Endothelial cell of umbilical vein (primary cell): ENCODE measurements at regions not wholly inside any gene's neighbourhood (a gene's known extent, or its start where the extent isn't known, plus 50 kb on each side); places are given as distances from the start of the nearest gene placed in this dataset.

Source experiments
- BruUV-seq: library from RNA; stranded (reverse); fragments of 400-500 nt; replicated peaks from 2 replicates; lab custom pipeline; 2021; lab: Mats Ljungman, UMichigan
- CTCF ChIA-PET: fragments of 300-600, 350-600 bp; sonication (Branson Sonifier 250); formaldehyde crosslinking; loops from one replicate; lab custom pipeline; 2021; ENCODE audit warnings: antibody characterized with exemption, inconsistent platforms; lab: Charles Lee
- POLR2A ChIA-PET: fragments of 300-600, 350-600 bp; sonication (Branson Sonifier 250); formaldehyde crosslinking; loops from one replicate; lab custom pipeline; 2021; ENCODE audit warnings: antibody characterized with exemption, inconsistent platforms; lab: Charles Lee
- DNase-seq: peaks from one replicate; pipeline ENCODE4 v3.0.0-alpha.2; 2011; ENCODE audit warnings: low read depth, low spot score
- FAIRE-seq: peaks from 2 replicates; lab custom pipeline; 2011; peaks lifted over from hg19 to GRCh38; lab: Jason Lieb, UNC
- H2AFZ ChIP-seq: 2 replicates; pipeline ENCODE4 v1.6.0; 2012; ENCODE audit warnings: low read depth, low read length, control low read depth, inconsistent platforms
- H3K27ac ChIP-seq: 2 replicates; pipeline ENCODE4 v1.5.1; 2011; ENCODE audit warnings: low read depth, mild to moderate bottlenecking, control low read depth, low read length, moderate library complexity; ENCODE audit not compliant: insufficient read depth
- H3K27me3 ChIP-seq, 2 experiments: 2 replicates each; pipeline versions ENCODE4 v1.6.0 to v1.6.1; 2011; ENCODE audit warnings: low read length in 2 of 2, mixed read lengths in 1 of 2; ENCODE audit not compliant: control insufficient read depth in 2 of 2, insufficient read depth in 2 of 2
- H3K36me3 ChIP-seq, 2 experiments: 2 replicates in 1 of 2; 3 replicates in 1 of 2; pipeline ENCODE4 v1.5.1; 2011; ENCODE audit warnings: low read length in 2 of 2, mild to moderate bottlenecking in 1 of 2, moderate library complexity in 1 of 2; ENCODE audit not compliant: control insufficient read depth in 2 of 2, insufficient read depth in 2 of 2; ENCODE audit errors: extremely low read depth in 1 of 2
- H3K4me1 ChIP-seq: 3 replicates; pipeline ENCODE4 v1.5.1; 2011; ENCODE audit warnings: mild to moderate bottlenecking, low read length; ENCODE audit not compliant: control insufficient read depth, insufficient read depth; ENCODE audit errors: extremely low read depth
- H3K4me2 ChIP-seq: 2 replicates; pipeline ENCODE4 v1.6.1; 2011; ENCODE audit warnings: low read length, control low read depth, mixed read lengths; ENCODE audit not compliant: insufficient read depth
- H3K4me3 ChIP-seq, 3 experiments: fragments of 200-600 bp in 1 of 3; sonication (generic), shearing (Covaris generic) in 1 of 3; replicated peaks in 1 of 3; 2 replicates each; pipeline ENCODE4 v1.5.1; 2011 to 2016; ENCODE audit warnings: control low read depth in 3 of 3, low read length in 3 of 3, mild to moderate bottlenecking in 2 of 3, inconsistent platforms in 1 of 3, low read depth in 1 of 3, moderate library complexity in 1 of 3; ENCODE audit not compliant: insufficient read depth in 1 of 3
- H3K79me2 ChIP-seq: 2 replicates; pipeline ENCODE4 v1.6.0; 2012; ENCODE audit warnings: low read length, inconsistent platforms; ENCODE audit not compliant: control insufficient read depth, insufficient read depth
- H3K9ac ChIP-seq: replicated peaks from 2 replicates; pipeline ENCODE3; 2011; ENCODE audit warnings: low read length, control low read depth; ENCODE audit not compliant: insufficient read depth; ENCODE audit errors: extremely low read depth
- H3K9me1 ChIP-seq: replicated peaks from 3 replicates; pipeline ENCODE4 v1.6.0; 2011; ENCODE audit warnings: mild to moderate bottlenecking, low read length; ENCODE audit not compliant: control insufficient read depth, insufficient read depth; ENCODE audit errors: extremely low read depth
- H3K9me3 ChIP-seq: replicated peaks from 2 replicates; pipeline ENCODE4 v1.5.1; 2012; ENCODE audit warnings: low read length, inconsistent platforms; ENCODE audit not compliant: control insufficient read depth, insufficient read depth
- H4K20me1 ChIP-seq: replicated peaks from 2 replicates; pipeline ENCODE3; 2011; ENCODE audit warnings: mild to moderate bottlenecking, low read length; ENCODE audit not compliant: control insufficient read depth, insufficient read depth; ENCODE audit errors: extremely low read depth
- CTCF ChIP-seq, 2 donors: IDR thresholded peaks; 1 replicate in 1 of 2; 2 replicates in 1 of 2; pipeline ENCODE4 v1.5.1; 2011; ENCODE audit warnings: low read length in 2 of 2, mild to moderate bottlenecking in 2 of 2, moderate library complexity in 2 of 2, control low read depth in 1 of 2, inconsistent platforms in 1 of 2, low read depth in 1 of 2; ENCODE audit not compliant: insufficient read depth in 1 of 2; ENCODE audit errors: extremely low read depth in 1 of 2
- EZH2 ChIP-seq: IDR thresholded peaks from 2 replicates; pipeline ENCODE4 v1.6.1; 2012; ENCODE audit warnings: borderline replicate concordance, low read depth, mild to moderate bottlenecking, moderate library complexity, low read length, inconsistent platforms; ENCODE audit not compliant: severe bottlenecking
- FOS ChIP-seq: IDR thresholded peaks from 2 replicates; pipeline ENCODE4 v1.6.1; 2011; ENCODE audit warnings: mild to moderate bottlenecking, low read length, moderate library complexity, borderline replicate concordance; ENCODE audit not compliant: insufficient read depth
- GATA2 ChIP-seq: IDR thresholded peaks from 2 replicates; pipeline ENCODE4 v1.7.0; 2011; ENCODE audit warnings: low read depth, mild to moderate bottlenecking, moderate library complexity, mixed read lengths, low read length; ENCODE audit not compliant: insufficient read length, insufficient read depth
- JUN ChIP-seq: IDR thresholded peaks from 2 replicates; pipeline ENCODE4 v1.6.1; 2011; ENCODE audit warnings: borderline replicate concordance, low read depth; ENCODE audit not compliant: insufficient read length, insufficient read depth
- MAX ChIP-seq: IDR thresholded peaks from 2 replicates; pipeline ENCODE4 v1.6.1; 2011; ENCODE audit not compliant: insufficient read depth, insufficient read length
- MYC ChIP-seq: IDR thresholded peaks from one replicate; pipeline ENCODE4 v1.6.1; 2011; ENCODE audit warnings: mild to moderate bottlenecking, low read depth, low read length
- POLR2A ChIP-seq: IDR thresholded peaks from 2 replicates; pipeline ENCODE4 v1.6.1; 2012; ENCODE audit warnings: low read depth, mild to moderate bottlenecking, control low read depth, low read length
- POLR2AphosphoS5 ChIP-seq: IDR thresholded peaks from 2 replicates; pipeline ENCODE4 v1.6.1; 2012; ENCODE audit warnings: low read depth, mild to moderate bottlenecking, control low read depth, low read length, moderate library complexity; ENCODE audit not compliant: insufficient read depth
- dilution Hi-C: fragments of 300-500 bp; cut with MboI; formaldehyde crosslinking; loops from one replicate; pipeline ENCODE4 v1.15.0; 2019; ENCODE audit warnings: low sequenced_read_pairs; ENCODE audit not compliant: extremely low pct_ligation_motif_present
- intact Hi-C: fragments of 100-400 bp; cut with micrococcal nuclease; formaldehyde crosslinking; loops from one replicate; pipeline ENCODE4 v1.10.0; 2022

- no TSS peak for BruUV-seq
- TF ChIP-seq EZH2 (no peak), GATA2 (no peak), POLR2A (no peak), FOS (no peak), MYC (no peak), JUN (no peak), CTCF (IDR thresholded peaks at IDR 0.05; ENCODE audit: extremely low read depth in 1 of 2, insufficient read depth in 1 of 2, low read depth in 1 of 2, low read length in 2 of 2) (no peak), MAX (no peak), POLR2AphosphoS5 (no peak)
- peaks cover 2% of the 10 kb centered on the region for H3K4me1 ChIP-seq
- intact Hi-C loops (loop anchor here (1.0 to 10.0 kb wide), 9 partner anchors 101 to 1865 kb away; no protein-coding TSS in a partner anchor), dilution Hi-C loops (no loop called here)
- no peaks in the 10 kb centered on the region for H3K27me3 ChIP-seq
- DNase-seq (no peak), FAIRE-seq (no peak)
- no peak overlapping the region for H3K27ac ChIP-seq
- no peak overlapping the region for H3K4me3 ChIP-seq
- no peak overlapping the region for H2AFZ ChIP-seq
- ChIA-PET CTCF (interaction anchor here (1.0 to 8.2 kb wide), 6 partner anchors 147 to 1299 kb away, joined by 3 to 160 read pairs (median 32); no protein-coding TSS in a partner anchor), POLR2A (no interaction called here)
- no peaks in the 10 kb centered on the region for H3K79me2 ChIP-seq
- H3K9me1 ChIP-seq, result no peaks in the 10 kb centered on the region
- H4K20me1 ChIP-seq, result no peaks in the 10 kb centered on the region
- no peaks in the 10 kb centered on the region for H3K36me3 ChIP-seq
- no peaks in the 10 kb centered on the region for H3K9me3 ChIP-seq
- H3K4me2 ChIP-seq, result no peak overlapping the region
- no peak overlapping the region for H3K9ac ChIP-seq
Measured at GRCh38 chr15:95027981-95028380, 796.6 kb downstream of the MCTP2 start.
